ENCODE measurements at regions not wholly inside any gene's neighbourhood (a gene's known extent, or its start where the extent isn't known, plus 50 kb on each side); places are given as distances from the start of the nearest gene placed in this dataset.

DNA sequence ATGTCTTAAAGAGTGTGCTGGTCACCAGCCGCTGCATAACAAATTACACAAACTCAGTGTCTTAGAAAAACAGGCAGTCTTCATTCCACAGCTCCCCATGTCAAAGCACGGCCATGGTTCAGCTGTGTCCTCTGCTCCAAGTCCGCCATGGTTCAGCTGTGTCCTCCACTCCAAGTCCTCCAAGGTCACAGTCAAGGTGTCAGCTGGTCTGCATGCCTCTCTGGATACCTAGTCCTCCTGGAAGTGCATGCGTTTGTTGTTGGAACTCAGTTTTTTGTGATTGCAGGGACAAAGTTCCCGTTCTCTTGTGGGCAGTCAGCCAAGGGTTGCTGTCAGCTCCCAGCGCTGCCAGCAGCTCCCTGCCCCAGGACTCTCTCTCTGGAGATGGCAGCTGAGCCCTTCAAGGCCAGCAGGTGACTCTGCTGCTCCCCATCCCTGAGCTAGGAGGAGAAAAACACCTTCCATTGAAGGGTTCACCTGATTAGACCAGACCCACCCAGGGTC lies 304.0 kb upstream of the MYT1L start:
- TF ChIP-seq CTCF (IDR thresholded peaks at IDR 0.05 in 8 of 11, conservative IDR thresholded peaks at IDR 0.05 in 3 of 11) (no peak), POLR2A (IDR thresholded peaks at IDR 0.05) (no peak), POLR2AphosphoS5 (IDR thresholded peaks at IDR 0.05) (no peak)

Measured in spleen (tissue), 7 donors.